Type B pancreatic cell (in vitro differentiated cells): ENCODE measurements at regions not wholly inside any gene's neighbourhood (a gene's known extent, or its start where the extent isn't known, plus 50 kb on each side); places are given as distances from the start of the nearest gene placed in this dataset.

ENCODE experiments used
- DNase-seq: peaks from one replicate; pipeline ENCODE4 v3.0.0; 2021; ENCODE audit warnings: mixed read lengths; ENCODE audit not compliant: unreplicated experiment; ENCODE audit errors: extremely low spot score
- H3K27ac Mint-ChIP-seq: 2 replicates; pipeline ENCODE4 v1.8.0; 2021; ENCODE audit warnings: mild to moderate bottlenecking, mixed read lengths
- H3K27me3 Mint-ChIP-seq: 2 replicates; pipeline ENCODE4 v1.8.0; 2021; ENCODE audit warnings: mixed read lengths
- H3K36me3 Mint-ChIP-seq: 2 replicates; pipeline ENCODE4 v1.8.0; 2021; ENCODE audit warnings: mixed read lengths
- H3K4me1 Mint-ChIP-seq: one replicate; pipeline ENCODE4 v1.8.0; 2021; ENCODE audit warnings: mixed read lengths; ENCODE audit not compliant: unreplicated experiment
- H3K4me3 Mint-ChIP-seq: 2 replicates; pipeline ENCODE4 v1.8.0; 2021; ENCODE audit warnings: mild to moderate bottlenecking, mixed read lengths
- H3K9me3 Mint-ChIP-seq: 2 replicates; pipeline ENCODE4 v1.8.0; 2021; ENCODE audit warnings: mixed read lengths
- TF ChIP-seq, protein P1 (sequence below): fragments of 200-600 bp; sonication (generic); conservative IDR thresholded peaks from 2 replicates; pipeline ENCODE4 v1.5.0; 2021; ENCODE audit warnings: antibody characterized with exemption, mild to moderate bottlenecking

DNA sequence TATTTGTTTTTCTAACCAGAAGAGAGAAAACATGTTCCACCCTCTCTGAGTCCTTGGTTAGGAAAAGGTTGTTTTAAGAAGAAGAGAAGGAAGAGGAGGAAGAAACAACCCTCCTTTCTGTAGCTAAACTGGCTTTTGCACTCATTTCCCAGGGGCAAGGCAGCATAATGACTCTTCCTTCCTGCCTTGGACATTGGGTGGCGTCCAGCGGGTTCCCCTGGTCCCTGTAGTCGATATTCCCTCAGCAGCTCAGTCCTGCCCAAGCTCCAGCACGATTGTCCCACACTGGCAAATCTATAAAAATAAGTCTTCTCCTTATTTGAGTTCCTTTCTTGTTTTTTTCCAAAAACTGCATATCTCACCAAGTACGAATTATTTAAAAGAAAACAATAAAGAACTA lies 81.2 kb downstream of the TEX35 start:
- Mint-ChIP-seq H3K36me3 (no peaks in the 10 kb centered on the region), H3K27ac (no peak overlapping the region)

GRCh38 chr1:178595491-178595890 lies 82.6 kb downstream of the TEX35 start:
- Mint-ChIP-seq H3K4me1 (peaks cover 9% of the 10 kb centered on the region), H3K4me3 (no peak overlapping the region), H3K36me3 (no peaks in the 10 kb centered on the region), H3K9me3 (no peaks in the 10 kb centered on the region), H3K27me3 (no peaks in the 10 kb centered on the region), H3K27ac (no peak overlapping the region)
- TF ChIP-seq, protein P1, sequence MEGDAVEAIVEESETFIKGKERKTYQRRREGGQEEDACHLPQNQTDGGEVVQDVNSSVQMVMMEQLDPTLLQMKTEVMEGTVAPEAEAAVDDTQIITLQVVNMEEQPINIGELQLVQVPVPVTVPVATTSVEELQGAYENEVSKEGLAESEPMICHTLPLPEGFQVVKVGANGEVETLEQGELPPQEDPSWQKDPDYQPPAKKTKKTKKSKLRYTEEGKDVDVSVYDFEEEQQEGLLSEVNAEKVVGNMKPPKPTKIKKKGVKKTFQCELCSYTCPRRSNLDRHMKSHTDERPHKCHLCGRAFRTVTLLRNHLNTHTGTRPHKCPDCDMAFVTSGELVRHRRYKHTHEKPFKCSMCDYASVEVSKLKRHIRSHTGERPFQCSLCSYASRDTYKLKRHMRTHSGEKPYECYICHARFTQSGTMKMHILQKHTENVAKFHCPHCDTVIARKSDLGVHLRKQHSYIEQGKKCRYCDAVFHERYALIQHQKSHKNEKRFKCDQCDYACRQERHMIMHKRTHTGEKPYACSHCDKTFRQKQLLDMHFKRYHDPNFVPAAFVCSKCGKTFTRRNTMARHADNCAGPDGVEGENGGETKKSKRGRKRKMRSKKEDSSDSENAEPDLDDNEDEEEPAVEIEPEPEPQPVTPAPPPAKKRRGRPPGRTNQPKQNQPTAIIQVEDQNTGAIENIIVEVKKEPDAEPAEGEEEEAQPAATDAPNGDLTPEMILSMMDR = no peak
- no peak for DNase-seq

More for the DNA sequence above, 81.2 kb downstream of the TEX35 start:
- Mint-ChIP-seq H3K4me3 (no peak overlapping the region), H3K4me1 (peaks cover 9% of the 10 kb centered on the region), H3K9me3 (no peaks in the 10 kb centered on the region), H3K27me3 (peaks cover 2% of the 10 kb centered on the region)
- DNase-seq = no peak
- TF ChIP-seq, protein P1 = no peak

DNA sequence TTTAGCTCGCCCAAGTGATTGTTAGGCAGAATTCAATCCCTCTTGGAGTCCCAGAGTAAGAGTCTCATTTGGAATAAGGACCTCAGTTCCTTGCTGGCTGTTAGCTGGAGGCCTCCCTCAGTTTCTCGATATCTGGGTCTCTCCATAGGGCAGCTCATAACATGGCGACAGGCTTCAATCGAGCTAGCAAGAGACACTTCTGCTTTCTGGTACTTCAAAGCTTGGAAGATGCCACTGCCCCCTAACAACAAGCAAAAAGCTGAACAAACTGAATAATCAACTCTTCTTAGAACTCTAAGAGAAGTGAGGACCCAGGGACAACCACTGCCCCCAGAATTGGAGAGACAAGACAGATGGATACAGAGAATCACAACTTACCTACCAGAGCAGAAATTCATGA lies 86.2 kb downstream of the TEX35 start:
- Mint-ChIP-seq H3K4me3 (no peak overlapping the region), H3K9me3 (no peaks in the 10 kb centered on the region), H3K4me1 (no peaks in the 10 kb centered on the region), H3K36me3 (no peaks in the 10 kb centered on the region), H3K27me3 (no peaks in the 10 kb centered on the region), H3K27ac (no peak overlapping the region)
- TF ChIP-seq, protein P1 = no peak
- DNase-seq = no peak

DNA sequence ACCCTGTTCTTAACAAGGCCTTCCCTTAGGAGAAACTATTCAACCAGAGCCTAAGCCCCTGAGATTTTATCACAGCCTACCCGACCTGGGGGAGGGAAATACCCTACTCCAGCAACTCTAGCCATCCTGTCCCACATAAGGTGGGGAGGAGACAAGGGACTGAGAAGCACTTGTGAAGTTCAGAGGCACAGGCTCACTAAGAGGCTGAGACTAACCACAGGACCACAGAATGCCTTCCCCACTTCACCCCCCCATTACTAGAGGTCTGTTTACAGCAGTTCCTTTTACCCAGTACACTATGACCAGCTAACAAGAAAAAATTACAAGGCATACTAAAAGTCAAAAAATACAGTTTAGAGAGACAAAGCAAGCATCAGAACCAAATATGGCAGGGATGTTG lies 86.8 kb downstream of the TEX35 start:
- Mint-ChIP-seq H3K9me3 (no peaks in the 10 kb centered on the region), H3K36me3 (no peaks in the 10 kb centered on the region), H3K27me3 (no peaks in the 10 kb centered on the region), H3K4me1 (no peaks in the 10 kb centered on the region), H3K4me3 (no peak overlapping the region), H3K27ac (no peak overlapping the region)
- no peak for DNase-seq
- TF ChIP-seq, protein P1 = no peak

DNA sequence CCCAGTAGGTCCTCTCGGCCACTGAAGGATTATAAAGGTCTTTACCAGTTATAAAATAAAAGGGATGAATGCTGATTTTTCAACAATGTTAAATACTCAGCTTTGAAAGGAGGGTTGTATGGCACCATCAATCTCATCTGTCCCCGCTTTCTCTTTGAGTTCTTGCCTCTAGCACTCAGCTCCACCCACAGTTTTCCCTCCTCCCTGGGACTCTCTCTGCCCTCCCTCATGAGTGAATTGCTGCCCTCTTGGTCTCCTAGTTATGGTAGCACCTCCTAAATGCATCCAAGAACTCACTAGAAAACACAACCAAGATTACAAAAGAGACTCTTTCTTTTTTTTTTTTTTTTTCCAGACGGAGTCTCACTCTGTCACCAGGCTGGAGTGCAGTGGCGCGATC lies 91.0 kb downstream of the TEX35 start:
- Mint-ChIP-seq H3K9me3 (peaks cover 3% of the 10 kb centered on the region), H3K36me3 (no peaks in the 10 kb centered on the region), H3K27me3 (no peaks in the 10 kb centered on the region), H3K4me3 (no peak overlapping the region), H3K4me1 (peaks cover 5% of the 10 kb centered on the region), H3K27ac (no peak overlapping the region)
- TF ChIP-seq, protein P1 = no peak
- no peak for DNase-seq

GRCh38 chr1:178606839-178607238 lies 93.9 kb downstream of the TEX35 start:
- Mint-ChIP-seq H3K4me1 (peaks cover 13% of the 10 kb centered on the region), H3K27me3 (no peaks in the 10 kb centered on the region), H3K36me3 (no peaks in the 10 kb centered on the region), H3K9me3 (peaks cover 11% of the 10 kb centered on the region), H3K4me3 (no peak overlapping the region), H3K27ac (no peak overlapping the region)
- TF ChIP-seq, protein P1 = no peak
- no peak for DNase-seq
